MM.1S (cell line): ENCODE measurements at regions not wholly inside any gene's neighbourhood (a gene's known extent, or its start where the extent isn't known, plus 50 kb on each side); places are given as distances from the start of the nearest gene placed in this dataset.

Experiments used
- EZH2 ChIP-seq: fragments of 300-600 bp; sonication (generic); optimal IDR thresholded peaks from 2 replicates; pipeline ENCODE3; 2017; ENCODE audit warnings: low read depth, mild to moderate bottlenecking, antibody characterized with exemption, low read length, mixed read lengths
- EZH2phosphoT487 ChIP-seq: fragments of 300-600 bp; sonication (generic); IDR thresholded peaks from 2 replicates; pipeline ENCODE4 v1.6.1; 2018; ENCODE audit warnings: antibody characterized with exemption, low read length
- TF ChIP-seq, protein P1 (sequence below): fragments of 300-600 bp; sonication (generic); IDR thresholded peaks from 2 replicates; pipeline ENCODE4 v1.5.1; 2016; ENCODE audit warnings: antibody characterized with exemption, low read length, mixed read lengths

DNA sequence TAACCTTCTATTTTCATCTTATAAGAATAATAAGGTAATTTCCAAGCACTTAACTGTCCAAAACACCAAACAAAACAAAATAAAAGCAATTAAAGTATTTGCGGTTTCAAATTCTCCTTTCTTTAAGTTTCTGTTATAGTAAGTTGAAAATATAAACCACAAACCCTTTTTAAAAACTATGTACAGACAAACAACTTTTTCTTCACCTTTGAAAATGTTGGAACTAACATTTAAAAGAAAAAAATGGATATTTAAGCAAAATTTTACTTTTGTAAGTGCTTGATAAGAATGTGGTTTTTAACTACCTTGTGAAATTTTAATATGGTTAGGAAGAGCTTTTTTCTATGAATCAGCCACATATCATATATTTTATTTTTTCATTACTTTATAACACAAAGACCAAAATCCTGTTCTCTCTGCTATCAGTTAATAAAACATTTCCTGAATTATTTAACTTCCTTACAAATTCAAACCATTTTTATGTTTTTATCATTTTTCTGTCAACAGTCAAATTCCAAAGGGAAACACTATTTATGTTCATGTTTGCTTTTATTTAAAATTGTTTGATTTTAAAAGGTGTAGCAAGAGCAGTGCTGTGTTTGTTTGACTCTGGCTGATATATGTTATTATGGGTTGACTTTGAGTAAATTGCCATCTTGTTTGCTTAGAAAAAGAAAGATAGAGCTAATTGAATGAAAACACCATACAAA is 554.1 kb upstream of the KLHL1 start:
- TF ChIP-seq, protein P1, sequence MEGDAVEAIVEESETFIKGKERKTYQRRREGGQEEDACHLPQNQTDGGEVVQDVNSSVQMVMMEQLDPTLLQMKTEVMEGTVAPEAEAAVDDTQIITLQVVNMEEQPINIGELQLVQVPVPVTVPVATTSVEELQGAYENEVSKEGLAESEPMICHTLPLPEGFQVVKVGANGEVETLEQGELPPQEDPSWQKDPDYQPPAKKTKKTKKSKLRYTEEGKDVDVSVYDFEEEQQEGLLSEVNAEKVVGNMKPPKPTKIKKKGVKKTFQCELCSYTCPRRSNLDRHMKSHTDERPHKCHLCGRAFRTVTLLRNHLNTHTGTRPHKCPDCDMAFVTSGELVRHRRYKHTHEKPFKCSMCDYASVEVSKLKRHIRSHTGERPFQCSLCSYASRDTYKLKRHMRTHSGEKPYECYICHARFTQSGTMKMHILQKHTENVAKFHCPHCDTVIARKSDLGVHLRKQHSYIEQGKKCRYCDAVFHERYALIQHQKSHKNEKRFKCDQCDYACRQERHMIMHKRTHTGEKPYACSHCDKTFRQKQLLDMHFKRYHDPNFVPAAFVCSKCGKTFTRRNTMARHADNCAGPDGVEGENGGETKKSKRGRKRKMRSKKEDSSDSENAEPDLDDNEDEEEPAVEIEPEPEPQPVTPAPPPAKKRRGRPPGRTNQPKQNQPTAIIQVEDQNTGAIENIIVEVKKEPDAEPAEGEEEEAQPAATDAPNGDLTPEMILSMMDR, result no peak
- no peak for TF ChIP-seq EZH2
- TF ChIP-seq EZH2phosphoT487, result no peak
